ENCODE measurements at regions not wholly inside any gene's neighbourhood (a gene's known extent, or its start where the extent isn't known, plus 50 kb on each side); places are given as distances from the start of the nearest gene placed in this dataset.

DNA sequence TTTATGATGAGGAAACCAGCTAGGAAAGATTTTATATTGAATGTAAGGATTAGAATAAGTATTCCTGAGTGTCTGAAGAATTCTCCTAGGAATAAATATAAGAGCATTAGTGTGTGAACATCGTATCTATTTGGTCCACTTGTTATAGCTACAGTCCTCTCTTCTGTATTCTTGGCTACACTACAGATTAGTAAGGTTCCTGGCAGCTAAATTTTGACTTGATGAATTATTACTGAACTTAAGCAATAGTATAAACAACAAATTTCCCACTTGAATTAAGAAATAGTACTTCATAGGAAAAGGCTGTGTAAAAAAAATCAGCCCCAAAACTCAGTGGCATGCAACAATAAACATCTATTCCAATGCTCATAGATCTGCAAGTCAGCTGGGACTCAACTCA, 138.4 kb upstream of the G2E3 start:
- TF ChIP-seq, protein P1, sequence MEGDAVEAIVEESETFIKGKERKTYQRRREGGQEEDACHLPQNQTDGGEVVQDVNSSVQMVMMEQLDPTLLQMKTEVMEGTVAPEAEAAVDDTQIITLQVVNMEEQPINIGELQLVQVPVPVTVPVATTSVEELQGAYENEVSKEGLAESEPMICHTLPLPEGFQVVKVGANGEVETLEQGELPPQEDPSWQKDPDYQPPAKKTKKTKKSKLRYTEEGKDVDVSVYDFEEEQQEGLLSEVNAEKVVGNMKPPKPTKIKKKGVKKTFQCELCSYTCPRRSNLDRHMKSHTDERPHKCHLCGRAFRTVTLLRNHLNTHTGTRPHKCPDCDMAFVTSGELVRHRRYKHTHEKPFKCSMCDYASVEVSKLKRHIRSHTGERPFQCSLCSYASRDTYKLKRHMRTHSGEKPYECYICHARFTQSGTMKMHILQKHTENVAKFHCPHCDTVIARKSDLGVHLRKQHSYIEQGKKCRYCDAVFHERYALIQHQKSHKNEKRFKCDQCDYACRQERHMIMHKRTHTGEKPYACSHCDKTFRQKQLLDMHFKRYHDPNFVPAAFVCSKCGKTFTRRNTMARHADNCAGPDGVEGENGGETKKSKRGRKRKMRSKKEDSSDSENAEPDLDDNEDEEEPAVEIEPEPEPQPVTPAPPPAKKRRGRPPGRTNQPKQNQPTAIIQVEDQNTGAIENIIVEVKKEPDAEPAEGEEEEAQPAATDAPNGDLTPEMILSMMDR (IDR thresholded peaks at IDR 0.05), result no peak
- TF ChIP-seq EZH2phosphoT487 (IDR thresholded peaks at IDR 0.05) (no peak), EZH2 (IDR thresholded peaks at IDR 0.05) (no peak)

All from neural progenitor cell (in vitro differentiated cells).